Transverse colon (tissue), 3 donors: ENCODE measurements at regions not wholly inside any gene's neighbourhood (a gene's known extent, or its start where the extent isn't known, plus 50 kb on each side); places are given as distances from the start of the nearest gene placed in this dataset.

ENCODE experiments used
- CTCF ChIP-seq, 5 experiments: fragments of 200-600 bp in 3 of 5; fragments of 450-650 bp in 2 of 5; sonication (generic) in 3 of 5; IDR thresholded peaks; 1 replicate in 2 of 5; 2 replicates in 3 of 5; pipeline ENCODE4 v1.5.1; 2016 to 2017; ENCODE audit warnings: antibody characterized with exemption in 5 of 5, inconsistent platforms in 3 of 5, mild to moderate bottlenecking in 2 of 5, moderate library complexity in 1 of 5
- POLR2A ChIP-seq: fragments of 450-650 bp; IDR thresholded peaks from one replicate; pipeline ENCODE4 v1.6.1; 2016; ENCODE audit warnings: antibody characterized with exemption, mild to moderate bottlenecking, moderate library complexity

GRCh38 chr1:241440904-241441303 is 78.7 kb downstream of the FH start:
- TF ChIP-seq CTCF (IDR thresholded peaks at IDR 0.05) (no peak), POLR2A (no peak)
